H9 (cell line): ENCODE measurements at regions not wholly inside any gene's neighbourhood (a gene's known extent, or its start where the extent isn't known, plus 50 kb on each side); places are given as distances from the start of the nearest gene placed in this dataset.

Source experiments
- DNase-seq: peaks from one replicate; pipeline ENCODE4 v3.0.0-alpha.2; 2017
- H2AFZ ChIP-seq: one replicate; pipeline ENCODE4 v1.6.1; 2013; ENCODE audit warnings: mild to moderate bottlenecking, low read length, control low read depth, moderate library complexity
- H2AK5ac ChIP-seq: 2 replicates; pipeline ENCODE4 v1.6.1; 2013; ENCODE audit warnings: low read length, control low read depth, mixed read lengths; ENCODE audit not compliant: insufficient read length
- H2BK120ac ChIP-seq: one replicate; pipeline ENCODE4 v1.6.1; 2013; ENCODE audit warnings: low read depth, mild to moderate bottlenecking, low read length, control low read depth, inconsistent platforms; ENCODE audit not compliant: poor library complexity, severe bottlenecking
- H2BK12ac ChIP-seq: 2 replicates; pipeline ENCODE4 v1.6.1; 2013; ENCODE audit warnings: low read length, control low read depth, mixed read lengths, low read depth; ENCODE audit not compliant: insufficient read length
- H2BK15ac ChIP-seq: 2 replicates; pipeline ENCODE4 v1.6.1; 2013; ENCODE audit warnings: low read depth, low read length, control low read depth
- H2BK20ac ChIP-seq: one replicate; pipeline ENCODE4 v1.6.1; 2013; ENCODE audit warnings: low read depth, mild to moderate bottlenecking, low read length, control low read depth, inconsistent platforms; ENCODE audit not compliant: poor library complexity, severe bottlenecking
- H2BK5ac ChIP-seq: 2 replicates; pipeline ENCODE4 v1.6.1; 2013; ENCODE audit warnings: low read length, control low read depth, mixed read lengths; ENCODE audit not compliant: insufficient read length
- H3K14ac ChIP-seq: 2 replicates; pipeline ENCODE4 v1.6.1; 2013; ENCODE audit warnings: low read length, control low read depth; ENCODE audit not compliant: insufficient read depth
- H3K18ac ChIP-seq: 2 replicates; pipeline ENCODE4 v1.6.1; 2013; ENCODE audit warnings: low read depth, mild to moderate bottlenecking, mixed read lengths, low read length, control low read depth; ENCODE audit not compliant: insufficient read length
- H3K23ac ChIP-seq: 2 replicates; pipeline ENCODE4 v1.6.1; 2013; ENCODE audit warnings: low read length, control low read depth, mixed read lengths, low read depth; ENCODE audit not compliant: insufficient read length
- H3K23me2 ChIP-seq: 2 replicates; pipeline ENCODE4 v1.6.1; 2013; ENCODE audit warnings: low read depth, mild to moderate bottlenecking, mixed read lengths, low read length, control low read depth; ENCODE audit not compliant: insufficient read length, poor library complexity, severe bottlenecking
- H3K27ac ChIP-seq: 2 replicates; pipeline ENCODE4 v1.5.1; 2013; ENCODE audit warnings: low read length, control low read depth, mixed read lengths, low read depth; ENCODE audit not compliant: insufficient read length
- H3K27me3 ChIP-seq: 2 replicates; pipeline ENCODE4 v1.6.1; 2013; ENCODE audit warnings: low read length, control low read depth, inconsistent platforms; ENCODE audit not compliant: insufficient read depth
- H3K4ac ChIP-seq: 2 replicates; pipeline ENCODE4 v1.6.1; 2013; ENCODE audit warnings: low read depth, mild to moderate bottlenecking, control low read depth, inconsistent platforms, low read length, moderate library complexity
- H3K4me1 ChIP-seq: 2 replicates; pipeline ENCODE4 v1.6.1; 2013; ENCODE audit warnings: low read length, control low read depth, inconsistent platforms; ENCODE audit not compliant: insufficient read depth
- H3K4me2 ChIP-seq: 2 replicates; pipeline ENCODE4 v1.6.1; 2013; ENCODE audit warnings: low read length, control low read depth, mixed read lengths; ENCODE audit not compliant: insufficient read length, insufficient read depth
- H3K56ac ChIP-seq: 2 replicates; pipeline ENCODE4 v1.6.1; 2013; ENCODE audit warnings: low read depth, mild to moderate bottlenecking, mixed read lengths, low read length, control low read depth; ENCODE audit not compliant: insufficient read length
- H3K79me1 ChIP-seq: 2 replicates; pipeline ENCODE4 v1.6.1; 2013; ENCODE audit warnings: low read depth, mild to moderate bottlenecking, moderate library complexity, low read length, control low read depth, inconsistent platforms; ENCODE audit not compliant: insufficient read depth, poor library complexity, severe bottlenecking
- H3K79me2 ChIP-seq: 2 replicates; pipeline ENCODE4 v1.6.1; 2013; ENCODE audit warnings: low read length, control low read depth, inconsistent platforms; ENCODE audit not compliant: insufficient read depth
- H3K9ac ChIP-seq: 2 replicates; pipeline ENCODE4 v1.6.1; 2013; ENCODE audit warnings: low read length, control low read depth, mixed read lengths; ENCODE audit not compliant: insufficient read length; ENCODE audit errors: extremely low read depth
- H3K9me3 ChIP-seq: one replicate; pipeline ENCODE4 v1.6.1; 2013; ENCODE audit warnings: low read depth, low read length, inconsistent platforms; ENCODE audit not compliant: control insufficient read depth
- H3T11ph ChIP-seq: one replicate; pipeline ENCODE4 v1.6.1; 2013; ENCODE audit warnings: mild to moderate bottlenecking, low read length, control low read depth, inconsistent platforms
- H4K20me1 ChIP-seq: one replicate; pipeline ENCODE4 v1.6.1; 2013; ENCODE audit not compliant: control insufficient read depth, insufficient read length, insufficient read depth
- H4K5ac ChIP-seq: 2 replicates; pipeline ENCODE4 v1.6.1; 2013; ENCODE audit warnings: low read depth, mild to moderate bottlenecking, mixed read lengths, low read length, control low read depth; ENCODE audit not compliant: insufficient read length
- H4K8ac ChIP-seq: replicated peaks from 2 replicates; pipeline ENCODE4 v1.6.1; 2013; ENCODE audit warnings: low read length, control low read depth, mixed read lengths, low read depth; ENCODE audit not compliant: insufficient read length
- H4K91ac ChIP-seq: 2 replicates; pipeline ENCODE4 v1.6.1; 2013; ENCODE audit warnings: low read depth, mild to moderate bottlenecking, moderate library complexity, mixed read lengths, low read length, control low read depth; ENCODE audit not compliant: insufficient read length
- H3K27ac Mint-ChIP-seq, 3 experiments: 2 replicates in 2 of 3; 3 replicates in 1 of 3; pipeline ENCODE4 v1.8.0; 2020 to 2021; ENCODE audit warnings: mixed read lengths in 3 of 3, mild to moderate bottlenecking in 1 of 3, moderate library complexity in 1 of 3
- H3K27me3 Mint-ChIP-seq: 2 replicates; pipeline ENCODE4 v1.8.0; 2021; ENCODE audit warnings: low read depth, mild to moderate bottlenecking, moderate library complexity, mixed read lengths
- H3K36me3 Mint-ChIP-seq, 3 experiments: 2 replicates in 2 of 3; 3 replicates in 1 of 3; pipeline ENCODE4 v1.8.0; 2020 to 2021; ENCODE audit warnings: low read depth in 3 of 3, mixed read lengths in 3 of 3; ENCODE audit not compliant: insufficient read depth in 1 of 3
- H3K4me1 Mint-ChIP-seq, 2 experiments: 2 replicates each; pipeline ENCODE4 v1.8.0; 2020; ENCODE audit warnings: mixed read lengths in 2 of 2
- H3K4me3 Mint-ChIP-seq, 2 experiments: 2 replicates in 1 of 2; 3 replicates in 1 of 2; pipeline ENCODE4 v1.8.0; 2020 to 2021; ENCODE audit warnings: mild to moderate bottlenecking in 2 of 2, mixed read lengths in 2 of 2, moderate library complexity in 1 of 2
- H3K9me3 Mint-ChIP-seq, 2 experiments: 2 replicates in 1 of 2; 3 replicates in 1 of 2; pipeline ENCODE4 v1.8.0; 2020; ENCODE audit warnings: mild to moderate bottlenecking in 2 of 2, mixed read lengths in 2 of 2, moderate library complexity in 1 of 2
- CTCF ChIP-seq: fragments of 200-600 bp; sonication (generic); conservative IDR thresholded peaks from 3 replicates; pipeline ENCODE4 v1.8.0; 2021; ENCODE audit warnings: antibody characterized with exemption, mild to moderate bottlenecking
- WGBS: extraction: QIAGEN DNeasy Blood & Tissue Kit; methylation state at CpG from one replicate; pipeline ENCODE4 v1.1.7; 2013; ENCODE audit warnings: missing lambda C conversion rate, low lambda C conversion rate, mixed read lengths; ENCODE audit not compliant: insufficient read length; ENCODE audit errors: extremely low coverage; 5-methylcytosine and 5-hydroxymethylcytosine counted together

- Histone ChIP-seq H3K23me2 (no peaks in the 10 kb centered on the region), H3T11ph (no peak overlapping the region), H2BK12ac (no peak overlapping the region), H2BK20ac (no peak overlapping the region), H4K20me1 (no peaks in the 10 kb centered on the region), H3K4me2 (no peak overlapping the region), H4K8ac (no peak overlapping the region), H3K79me2 (no peaks in the 10 kb centered on the region), H3K18ac (no peak overlapping the region), H3K56ac (no peak overlapping the region), H3K4me1 (no peaks in the 10 kb centered on the region), H3K23ac (no peak overlapping the region), H2BK15ac (no peak overlapping the region), H3K9ac (no peak overlapping the region), H2BK120ac (no peak overlapping the region), H4K5ac (no peak overlapping the region), H2AFZ (no peak overlapping the region), H2BK5ac (no peak overlapping the region), H3K27me3 (no peaks in the 10 kb centered on the region), H2AK5ac (no peak overlapping the region), H4K91ac (no peak overlapping the region), H3K9me3 (no peaks in the 10 kb centered on the region), H3K27ac (no peak overlapping the region), H3K14ac (no peak overlapping the region), H3K79me1 (no peaks in the 10 kb centered on the region), H3K4ac (no peak overlapping the region)
- Mint-ChIP-seq H3K4me3 (no peak overlapping the region), H3K36me3 (no peaks in the 10 kb centered on the region), H3K27ac (no peak overlapping the region), H3K27me3 (no peaks in the 10 kb centered on the region), H3K9me3 (no peaks in the 10 kb centered on the region), H3K4me1 (no peaks in the 10 kb centered on the region)
- no peak for DNase-seq
- no peak for TF ChIP-seq CTCF
- no CpG with 5 or more reads among the region's 2 CpGs for WGBS
These were observed 1188.5 kb upstream of the NRXN1 start for GRCh38 chr2:52220393-52220792.
